AG09319 (cell line): ENCODE measurements at regions not wholly inside any gene's neighbourhood (a gene's known extent, or its start where the extent isn't known, plus 50 kb on each side); places are given as distances from the start of the nearest gene placed in this dataset.
A peak's percentile ranks its signal among the peaks of the same experiment; 100 is the strongest.

Experiments
- DNase-seq: peaks from one replicate; pipeline ENCODE4 v3.0.0-alpha.2; 2010; ENCODE audit warnings: low read depth; ENCODE audit errors: extremely low read depth
- CTCF ChIP-seq: IDR thresholded peaks from 2 replicates; pipeline ENCODE4 v1.5.1; 2011; ENCODE audit warnings: low read depth, mild to moderate bottlenecking, inconsistent platforms, low read length, moderate library complexity

GRCh38 chr1:14112613-14113012, 412.6 kb downstream of the PRDM2 start:
- no peak for TF ChIP-seq CTCF
- DNase-seq, result no peak

- no peak for TF ChIP-seq CTCF
- no peak for DNase-seq
These were observed 413.3 kb downstream of the PRDM2 start for GRCh38 chr1:14113271-14113670.

GRCh38 chr1:14113841-14114567, 414.0 kb downstream of the PRDM2 start:
- peak; percentile 19 for DNase-seq
- peak; percentile 76 for TF ChIP-seq CTCF

- TF ChIP-seq CTCF, result no peak
These were observed 416.0 kb downstream of the PRDM2 start for GRCh38 chr1:14115976-14116375.

GRCh38 chr1:14117700-14118099, 417.7 kb downstream of the PRDM2 start:
- no peak for TF ChIP-seq CTCF
- DNase-seq, result no peak

More at GRCh38 chr1:14115976-14116375, 416.0 kb downstream of the PRDM2 start:
- no peak for DNase-seq

- no peak for DNase-seq
- TF ChIP-seq CTCF, result no peak
These were observed 418.9 kb downstream of the PRDM2 start for GRCh38 chr1:14118691-14119485.

GRCh38 chr1:14120895-14121294, 420.9 kb downstream of the PRDM2 start:
- TF ChIP-seq CTCF, result no peak
- DNase-seq, result no peak
